GM19397 (cell line): ENCODE measurements at regions not wholly inside any gene's neighbourhood (a gene's known extent, or its start where the extent isn't known, plus 50 kb on each side); places are given as distances from the start of the nearest gene placed in this dataset.

Experiments
- ATAC-seq: cut with Tn5 transposase; IDR thresholded peaks from one replicate; pipeline ENCODE4 v1.9.1; 2021; ENCODE audit warnings: mild to moderate bottlenecking, moderate library complexity; ENCODE audit not compliant: unreplicated experiment

DNA sequence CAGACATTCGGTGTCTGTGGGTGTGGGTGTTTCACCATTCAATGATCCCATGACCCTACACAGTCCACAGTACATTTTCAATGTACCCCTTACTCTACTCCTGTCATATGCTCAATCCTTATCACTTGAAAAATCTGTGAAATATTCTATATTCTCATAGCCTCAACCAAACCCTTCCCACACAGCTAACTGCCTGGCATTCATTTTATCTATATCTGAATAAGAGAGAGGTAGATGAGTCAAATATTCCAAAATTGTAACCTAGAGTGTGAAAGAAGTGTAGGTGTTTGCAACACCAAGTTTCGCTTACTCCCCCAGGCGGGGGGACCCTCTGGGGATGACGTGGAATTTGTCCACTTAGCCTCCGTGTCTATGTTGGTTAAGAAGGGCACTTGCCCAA, 354.8 kb downstream of the ETS1 start:
- ATAC-seq = no peak

DNA sequence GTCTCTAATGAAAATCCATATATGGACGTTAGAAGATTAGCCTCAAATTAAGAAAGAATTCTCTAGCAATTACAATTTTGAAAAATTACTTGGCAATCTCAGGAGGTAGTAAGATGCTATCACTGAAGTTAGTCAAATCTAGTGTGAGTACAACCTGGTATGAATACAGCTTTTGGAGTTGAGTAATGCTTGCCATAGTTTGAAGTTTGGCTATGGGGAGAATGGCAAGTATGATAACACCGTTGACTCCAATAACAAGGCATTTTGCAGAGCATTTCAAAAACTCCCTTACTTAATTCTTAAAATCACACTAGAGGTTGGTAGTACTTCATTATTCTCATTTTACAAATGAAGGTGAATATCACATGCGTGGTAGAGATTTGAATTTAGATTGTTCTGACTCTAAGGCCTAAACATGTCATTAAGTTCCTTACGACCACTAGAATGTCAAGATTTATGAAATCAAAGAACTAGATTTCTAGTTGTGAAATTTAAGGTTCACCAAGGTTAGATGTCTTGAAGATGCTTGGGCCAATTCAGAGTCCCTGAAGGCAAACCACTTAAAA, 355.4 kb downstream of the ETS1 start:
- ATAC-seq = no peak

DNA sequence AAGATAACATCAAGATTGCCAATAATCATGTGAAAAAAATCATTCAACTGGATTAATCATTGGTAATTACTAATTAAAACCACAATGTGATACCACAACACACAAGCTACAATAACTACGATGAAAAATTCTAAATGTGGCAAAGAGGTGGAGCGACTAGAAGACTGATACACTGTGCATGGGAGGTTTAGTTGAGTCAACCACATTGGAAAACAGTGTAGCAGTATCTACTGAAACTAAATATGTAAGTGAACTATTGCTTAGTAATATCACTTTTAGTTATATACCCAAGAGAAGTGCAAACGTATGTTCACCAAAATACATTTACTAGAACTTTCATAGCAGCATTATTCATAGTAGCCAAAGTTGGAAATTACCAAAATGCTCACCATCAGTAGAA, 359.9 kb downstream of the ETS1 start:
- no peak for ATAC-seq

DNA sequence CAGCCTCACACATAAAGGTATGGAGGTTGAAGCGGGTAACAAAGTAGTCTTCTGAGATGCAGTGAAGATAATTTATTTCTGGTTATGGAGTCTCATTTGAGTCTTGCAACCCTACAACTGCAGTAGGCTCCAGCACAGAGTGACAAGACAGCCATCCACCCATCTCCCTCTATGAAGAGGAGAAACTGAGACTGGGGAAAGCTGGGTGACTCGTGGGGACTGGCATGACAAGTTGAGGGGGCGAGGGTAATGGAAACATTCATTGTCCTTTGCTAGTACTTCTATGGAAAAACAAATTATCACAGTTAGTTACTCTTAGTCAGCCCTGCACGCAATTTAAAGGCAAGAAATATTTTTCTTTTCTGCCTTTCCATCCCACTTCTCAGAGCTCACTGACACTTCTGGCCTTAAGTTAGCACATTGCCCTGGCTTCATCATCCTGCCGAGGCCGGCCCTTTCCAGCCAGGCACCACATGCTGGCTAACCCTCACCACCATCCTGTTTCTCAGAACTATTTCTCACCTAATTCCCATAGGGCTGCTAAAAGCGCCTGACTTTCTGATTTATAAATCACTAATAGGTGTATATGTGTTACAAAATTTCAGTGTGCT, 361.1 kb downstream of the ETS1 start:
- ATAC-seq = no peak

DNA sequence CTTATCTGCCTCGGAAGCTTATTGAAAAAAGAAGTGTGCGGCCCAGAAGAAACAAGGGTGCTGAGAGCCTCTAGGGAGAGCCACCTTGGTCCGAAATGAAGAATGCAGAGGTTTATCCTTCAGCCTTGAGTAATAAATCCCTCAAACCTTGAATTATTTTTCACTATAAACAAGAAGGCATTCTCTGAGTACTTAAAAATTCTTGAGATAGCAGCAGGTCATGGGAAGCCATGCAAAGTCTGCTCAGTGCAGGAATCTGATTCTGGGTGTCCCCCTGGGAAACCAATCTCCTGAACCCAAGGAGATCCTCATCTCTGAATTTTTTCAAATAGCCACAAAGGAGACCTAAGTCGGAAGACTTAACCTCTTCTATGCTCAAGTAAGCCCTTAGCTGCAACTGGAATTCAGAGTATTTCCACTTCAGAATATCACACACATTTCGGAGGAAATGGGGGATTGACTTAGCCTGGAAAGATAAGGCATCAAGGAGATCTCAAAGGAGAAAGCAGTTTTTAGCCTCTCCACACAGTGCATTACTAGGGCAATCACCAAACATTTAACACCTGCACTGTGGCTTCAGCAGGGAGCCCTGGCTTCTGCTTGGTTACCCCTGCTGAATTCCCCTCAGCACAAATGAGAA, 365.0 kb downstream of the ETS1 start:
- ATAC-seq = no peak

DNA sequence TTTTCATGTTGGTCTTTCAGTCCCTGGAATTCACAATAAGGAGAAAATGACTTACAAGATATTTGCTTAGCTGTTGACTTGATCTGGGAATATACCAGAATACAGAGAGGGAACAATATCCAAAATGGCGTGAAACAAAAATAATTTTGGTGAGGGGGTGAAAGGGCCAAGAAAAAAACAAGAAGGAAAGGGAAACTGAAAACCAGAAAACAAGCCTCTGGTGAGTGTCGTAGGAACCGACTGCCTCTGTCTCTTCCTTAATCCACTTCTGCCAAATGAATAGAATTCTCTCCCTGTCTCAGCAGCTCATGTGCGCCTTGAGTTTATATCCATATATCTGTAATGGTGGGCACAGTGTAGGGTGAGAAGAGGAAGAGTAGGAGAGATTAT, 367.6 kb downstream of the ETS1 start:
- ATAC-seq = no peak

DNA sequence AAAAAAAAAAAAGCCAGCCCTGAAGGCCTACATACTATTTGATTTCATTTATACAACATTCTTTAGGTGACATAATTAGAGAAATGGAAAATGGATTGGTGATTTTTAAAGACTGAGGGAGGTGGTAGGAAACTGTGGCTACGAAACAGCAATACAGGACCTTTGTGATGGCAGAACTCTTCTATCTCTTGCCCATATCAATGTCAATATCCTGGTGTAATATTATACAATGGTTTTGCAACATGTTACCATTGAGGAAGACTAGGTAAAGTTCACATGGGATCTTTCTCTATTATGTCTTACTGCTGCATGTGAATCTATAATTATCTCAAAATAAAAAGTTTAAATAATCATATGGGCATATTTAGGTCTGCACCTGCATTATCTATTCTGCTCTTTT, 371.2 kb downstream of the ETS1 start:
- no peak for ATAC-seq

DNA sequence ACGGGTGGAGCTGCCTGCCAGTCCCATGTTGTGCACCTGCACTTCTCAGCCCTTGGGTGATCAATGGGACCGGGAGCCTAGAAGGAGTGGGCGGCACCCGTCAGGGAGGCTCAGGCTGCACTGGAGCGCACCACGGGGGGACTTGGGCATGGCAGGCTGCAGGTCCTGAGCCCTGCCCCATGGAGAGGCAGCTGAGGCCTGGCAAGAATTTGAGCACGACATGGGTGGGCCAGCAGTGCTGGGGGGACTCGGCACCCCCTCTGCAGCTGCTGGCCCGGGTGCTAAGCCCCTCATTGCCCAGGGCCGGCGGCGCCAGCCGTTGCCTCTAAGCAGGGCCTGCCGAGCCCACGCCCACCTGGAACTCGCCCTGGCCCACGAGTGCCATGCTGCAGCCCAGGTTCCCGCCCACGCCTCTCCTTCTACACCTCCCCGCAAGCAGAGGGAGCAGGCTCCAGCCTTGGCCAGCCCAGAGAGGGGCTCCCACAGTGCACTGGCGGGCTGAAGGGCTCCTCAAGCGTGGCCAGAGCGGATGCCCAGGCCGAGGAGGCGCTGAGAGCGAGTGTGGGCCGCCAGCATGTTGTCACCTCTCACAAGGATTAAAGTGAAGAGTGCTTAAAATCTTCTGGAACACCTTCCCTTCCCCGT, 372.0 kb downstream of the ETS1 start:
- no peak for ATAC-seq

DNA sequence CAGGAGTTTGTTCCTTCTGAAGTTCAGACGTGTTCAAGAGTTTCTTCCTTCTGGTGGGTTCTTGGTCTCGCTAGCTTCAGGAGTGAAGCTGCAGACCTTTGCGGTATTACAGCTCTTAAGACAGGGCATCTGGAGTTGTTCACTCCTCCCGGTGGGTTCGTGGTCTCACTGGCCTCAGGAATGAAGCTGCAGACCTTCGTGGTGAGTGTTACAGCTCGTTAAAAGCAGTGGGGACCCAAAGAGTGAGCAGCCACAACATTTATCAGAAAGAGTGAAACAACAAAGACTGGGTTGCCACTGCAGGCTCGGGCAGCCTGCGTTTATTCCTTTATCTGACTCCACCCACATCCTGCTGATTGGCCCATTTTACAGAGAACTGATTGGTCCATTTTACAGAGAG, 373.1 kb downstream of the ETS1 start:
- no peak for ATAC-seq

DNA sequence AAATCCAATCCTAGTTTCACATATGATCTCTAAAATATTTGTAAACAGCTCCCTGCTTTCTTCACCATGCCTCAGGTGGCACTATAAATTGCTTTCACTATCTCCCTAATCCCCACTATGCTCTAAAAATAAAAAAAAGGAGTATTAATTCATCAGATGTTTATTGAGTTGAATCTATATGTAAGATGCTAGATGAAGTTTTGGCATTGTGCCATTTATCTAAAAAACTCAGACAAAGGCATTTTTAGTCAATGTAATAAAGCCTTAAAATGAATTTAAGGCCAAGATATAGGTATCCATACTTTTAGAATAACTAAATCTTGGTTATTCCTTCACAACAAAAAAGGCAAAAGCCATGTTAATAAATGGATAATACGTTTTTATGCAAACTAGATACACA, 373.9 kb downstream of the ETS1 start:
- no peak for ATAC-seq

DNA sequence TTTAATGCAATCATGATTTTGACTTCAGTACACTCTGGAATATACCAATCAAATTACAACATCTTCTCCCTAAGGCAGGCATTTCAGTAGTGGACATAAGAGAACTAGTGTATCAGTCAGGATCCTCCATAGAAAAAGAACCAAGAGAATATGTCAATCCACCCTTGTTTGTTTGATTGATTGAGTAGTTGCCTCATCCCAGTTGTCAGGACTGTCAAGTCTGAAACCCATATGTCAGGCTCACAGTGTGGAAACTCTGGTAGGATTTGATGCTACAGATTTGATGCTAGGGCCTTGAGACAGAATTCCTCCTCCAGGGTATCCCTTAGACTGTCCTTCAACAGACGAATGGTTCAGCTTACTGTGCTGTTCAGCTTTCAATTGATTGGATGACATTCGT, 375.0 kb downstream of the ETS1 start:
- ATAC-seq = no peak

DNA sequence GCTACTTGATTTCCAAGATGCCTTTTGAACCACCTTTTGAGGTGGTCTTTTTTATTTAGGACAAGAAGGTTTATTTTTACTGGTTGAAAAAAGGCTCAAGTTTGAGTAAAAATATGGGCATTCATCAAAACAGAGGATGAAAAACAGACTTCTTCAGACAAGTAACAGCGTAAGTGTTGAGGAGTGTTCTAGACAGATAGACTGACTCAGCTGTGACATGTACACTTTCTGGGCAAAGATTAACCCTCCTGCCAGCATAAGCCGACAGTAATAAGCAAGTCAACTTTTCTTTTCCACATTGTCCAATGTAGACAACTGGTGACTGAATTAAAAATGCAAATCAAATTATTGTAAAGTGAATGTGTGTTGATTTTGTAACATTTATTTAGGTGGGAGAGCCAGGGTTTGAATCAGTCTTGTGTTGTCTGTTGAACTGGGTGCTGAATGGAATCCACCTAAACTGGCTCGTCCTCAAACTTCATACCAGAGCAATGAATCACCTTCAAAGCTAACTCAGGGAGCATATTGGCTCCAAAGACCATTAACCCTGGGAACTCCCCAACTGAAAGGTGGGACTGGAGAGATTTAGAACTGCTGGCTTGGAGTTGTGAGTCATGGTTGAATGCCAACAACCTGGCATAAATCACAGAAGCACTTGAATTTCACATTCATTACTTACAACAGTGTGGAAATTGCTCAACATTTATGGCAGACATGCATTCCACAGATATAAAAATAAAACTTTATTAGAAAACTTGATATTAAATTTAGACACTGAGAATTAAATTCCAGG, 377.0 kb downstream of the ETS1 start:
- no peak for ATAC-seq

DNA sequence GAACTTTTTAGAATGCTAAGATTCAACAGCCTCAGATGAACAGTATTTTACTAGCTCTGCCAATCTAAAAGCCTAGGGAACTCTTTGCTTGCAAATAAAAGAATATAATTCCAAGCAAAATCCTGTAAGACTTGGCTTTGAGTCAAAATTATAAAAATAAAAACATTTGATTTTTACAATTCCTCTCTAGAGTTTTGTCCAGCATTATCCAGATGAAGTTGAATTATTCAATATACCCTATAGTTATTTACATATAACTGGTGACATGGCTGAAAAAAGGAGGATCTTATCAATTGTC, 378.3 kb downstream of the ETS1 start:
- ATAC-seq = no peak

DNA sequence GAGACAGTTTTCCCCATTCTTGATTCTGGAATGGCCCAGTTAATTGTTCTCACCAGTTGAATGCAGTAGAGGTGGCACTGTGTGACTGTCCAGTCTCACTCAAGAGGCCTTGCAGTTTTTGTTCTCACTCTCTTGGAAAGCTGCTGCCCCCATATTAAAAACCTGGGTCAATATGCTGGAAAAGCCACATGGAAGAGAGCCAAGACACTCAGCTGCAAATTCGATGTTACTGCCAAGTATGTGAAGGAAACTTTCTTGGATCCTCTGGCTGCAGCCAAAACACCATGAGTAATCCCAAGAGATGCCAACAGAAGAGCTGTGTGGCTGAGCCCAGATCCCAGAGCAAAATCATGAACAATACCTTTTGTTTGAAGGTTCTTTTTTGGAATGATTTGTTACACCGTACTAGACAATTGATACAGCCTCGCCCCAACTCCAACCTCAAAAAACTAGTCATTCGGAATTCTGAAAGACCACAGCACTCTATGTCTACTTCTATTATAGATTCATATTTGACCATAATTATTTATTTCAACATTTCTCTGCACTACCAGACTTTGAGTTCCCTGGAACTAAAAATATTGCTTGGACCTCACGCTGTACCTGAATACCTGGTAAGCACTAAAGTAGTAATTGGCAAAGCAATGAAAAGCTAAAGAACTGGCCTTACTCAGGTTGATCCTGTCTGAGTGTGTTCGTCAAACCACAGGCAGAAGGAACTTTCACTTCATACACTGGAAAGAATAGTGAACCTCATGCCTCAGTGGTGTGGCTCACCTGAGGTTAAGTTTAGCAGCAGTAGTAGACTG, 378.8 kb downstream of the ETS1 start:
- ATAC-seq = no peak

DNA sequence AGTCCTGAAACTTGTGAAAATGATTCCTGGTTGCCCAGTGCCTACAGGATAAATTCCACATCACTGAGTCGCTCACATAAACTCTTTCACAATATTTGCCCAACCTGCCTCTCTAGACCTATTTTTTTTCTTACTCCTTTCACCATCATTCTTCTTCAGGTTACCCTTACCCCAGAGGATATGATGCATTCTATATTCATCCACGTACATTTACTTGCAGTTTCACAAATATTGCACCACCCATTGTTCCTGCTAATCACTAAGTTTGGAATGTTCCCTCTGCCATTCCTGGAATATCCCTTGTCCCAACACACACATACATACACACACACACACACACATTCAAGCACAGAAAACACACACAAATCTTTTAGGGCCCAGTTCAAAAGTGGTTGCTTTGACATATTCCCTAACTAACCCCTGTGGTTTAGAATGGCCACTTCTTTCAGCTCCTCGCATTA, 379.5 kb downstream of the ETS1 start:
- no peak for ATAC-seq

DNA sequence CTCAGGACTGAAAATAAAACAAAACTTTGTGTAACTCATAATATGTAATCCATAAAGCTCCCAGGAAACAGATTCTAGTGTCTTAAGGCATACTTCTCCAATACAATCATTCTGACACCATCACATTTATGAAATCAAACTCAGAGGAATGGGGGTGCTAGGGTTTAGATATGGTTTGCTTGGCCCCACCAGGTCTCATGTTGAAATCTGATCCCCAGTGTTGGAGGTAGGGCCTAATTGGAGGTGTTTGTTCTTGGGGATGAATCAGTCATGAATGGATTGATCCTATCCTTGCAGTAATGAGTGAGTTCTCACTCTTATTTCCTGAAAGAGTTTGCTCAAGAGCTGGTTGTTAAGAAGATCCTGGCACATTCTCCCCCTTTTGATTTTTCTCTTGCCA, 380.9 kb downstream of the ETS1 start:
- ATAC-seq = no peak

DNA sequence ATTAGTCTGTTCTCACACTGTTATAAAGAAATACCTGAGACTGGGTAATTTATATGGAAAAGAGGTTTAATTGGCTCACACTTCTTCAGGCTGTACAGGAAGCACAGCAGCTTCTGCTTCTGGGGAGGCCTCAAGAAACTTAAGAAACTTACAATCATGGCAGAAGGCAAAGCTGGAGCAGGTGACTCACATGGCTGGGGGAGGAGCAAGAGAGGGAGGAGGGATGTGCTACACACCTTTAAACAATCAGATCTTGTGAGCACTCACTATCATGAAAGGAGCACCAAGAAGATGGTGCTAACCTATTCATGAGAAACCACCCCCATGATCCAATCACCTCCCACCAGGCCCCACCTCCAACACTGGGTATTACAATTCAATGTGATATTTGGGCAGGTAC, 381.6 kb downstream of the ETS1 start:
- ATAC-seq = no peak

DNA sequence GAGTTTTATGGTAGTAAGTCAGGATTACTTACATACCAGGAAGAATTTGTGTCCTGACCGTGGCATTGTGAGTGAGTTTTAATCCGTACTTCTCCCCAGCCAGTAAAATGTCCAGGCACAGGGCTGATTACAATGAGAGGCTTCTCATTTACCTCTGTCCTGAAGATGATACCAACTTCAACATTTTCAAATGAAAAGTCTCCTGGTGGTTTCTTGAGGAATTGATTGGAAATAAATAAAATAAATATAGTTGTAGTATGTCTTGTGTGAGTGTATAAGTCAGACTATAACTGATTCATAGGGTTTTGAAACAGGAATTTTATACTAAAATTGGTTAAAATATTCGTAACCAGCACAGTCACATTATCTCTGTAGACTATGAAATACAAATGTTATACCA, 382.5 kb downstream of the ETS1 start:
- ATAC-seq = no peak

DNA sequence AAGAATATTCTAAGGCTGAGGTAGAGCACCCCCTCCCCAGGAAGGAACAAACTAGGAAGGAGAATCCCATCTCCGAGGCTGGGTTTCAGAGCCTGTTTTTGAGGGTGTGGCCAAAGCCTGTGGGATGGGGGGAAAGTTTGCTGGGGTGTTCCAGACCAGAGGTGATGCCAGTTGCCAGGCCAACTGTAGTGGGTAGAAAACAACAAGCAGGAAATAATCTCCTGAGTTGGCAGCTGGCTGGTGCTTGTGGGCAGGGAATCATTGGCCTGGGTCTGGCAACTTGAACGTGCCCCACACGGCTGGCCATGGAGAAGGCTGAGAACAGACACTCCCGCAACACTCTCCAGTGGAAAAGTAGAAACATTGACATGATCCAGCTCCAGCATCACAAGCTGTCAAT, 385.6 kb downstream of the ETS1 start:
- ATAC-seq = no peak

DNA sequence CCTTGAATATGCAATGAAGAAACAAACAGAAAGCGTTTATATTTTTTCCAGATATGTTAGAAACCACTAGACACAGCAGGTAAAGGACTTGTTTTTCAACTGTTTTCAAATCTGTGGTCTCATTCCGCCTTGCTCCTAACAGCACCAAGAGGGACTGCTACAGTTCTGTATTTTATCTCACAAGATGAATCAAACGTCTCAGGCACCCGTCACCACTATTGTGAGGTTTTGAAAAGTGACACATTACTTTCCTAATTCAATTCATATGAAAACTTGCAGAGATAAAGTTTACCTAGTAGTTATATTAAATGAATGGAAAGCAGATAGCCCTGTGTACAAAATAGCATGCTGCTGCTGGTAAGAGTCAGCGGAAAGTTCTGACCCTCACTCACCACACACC, 386.3 kb downstream of the ETS1 start:
- no peak for ATAC-seq

DNA sequence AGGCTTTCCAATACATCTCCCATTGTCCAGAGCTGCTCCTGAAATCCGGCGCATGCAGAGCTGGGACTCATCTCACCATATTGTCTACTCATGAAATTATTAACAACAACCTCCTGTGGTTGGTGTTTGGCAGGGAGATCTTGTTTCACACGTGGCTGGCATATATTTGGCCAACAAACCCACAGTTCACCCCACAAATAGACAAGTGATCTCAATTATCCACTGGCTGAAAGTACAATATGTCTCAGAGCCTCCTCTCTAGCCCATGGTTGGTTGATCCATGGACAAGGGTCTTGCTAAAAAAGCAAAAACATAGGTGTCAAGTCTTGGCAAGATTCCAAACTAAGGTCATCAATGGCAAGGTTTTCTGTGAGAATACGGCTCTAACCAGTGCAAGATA, 386.9 kb downstream of the ETS1 start:
- no peak for ATAC-seq
